GM12872 (cell line): ENCODE measurements at regions not wholly inside any gene's neighbourhood (a gene's known extent, or its start where the extent isn't known, plus 50 kb on each side); places are given as distances from the start of the nearest gene placed in this dataset.

Experiments used
- TF ChIP-seq, protein P1 (sequence below): IDR thresholded peaks from 3 replicates; pipeline ENCODE4 v1.5.1; 2011; ENCODE audit warnings: low read depth, mild to moderate bottlenecking, low read length, moderate library complexity; ENCODE audit not compliant: insufficient read depth

DNA sequence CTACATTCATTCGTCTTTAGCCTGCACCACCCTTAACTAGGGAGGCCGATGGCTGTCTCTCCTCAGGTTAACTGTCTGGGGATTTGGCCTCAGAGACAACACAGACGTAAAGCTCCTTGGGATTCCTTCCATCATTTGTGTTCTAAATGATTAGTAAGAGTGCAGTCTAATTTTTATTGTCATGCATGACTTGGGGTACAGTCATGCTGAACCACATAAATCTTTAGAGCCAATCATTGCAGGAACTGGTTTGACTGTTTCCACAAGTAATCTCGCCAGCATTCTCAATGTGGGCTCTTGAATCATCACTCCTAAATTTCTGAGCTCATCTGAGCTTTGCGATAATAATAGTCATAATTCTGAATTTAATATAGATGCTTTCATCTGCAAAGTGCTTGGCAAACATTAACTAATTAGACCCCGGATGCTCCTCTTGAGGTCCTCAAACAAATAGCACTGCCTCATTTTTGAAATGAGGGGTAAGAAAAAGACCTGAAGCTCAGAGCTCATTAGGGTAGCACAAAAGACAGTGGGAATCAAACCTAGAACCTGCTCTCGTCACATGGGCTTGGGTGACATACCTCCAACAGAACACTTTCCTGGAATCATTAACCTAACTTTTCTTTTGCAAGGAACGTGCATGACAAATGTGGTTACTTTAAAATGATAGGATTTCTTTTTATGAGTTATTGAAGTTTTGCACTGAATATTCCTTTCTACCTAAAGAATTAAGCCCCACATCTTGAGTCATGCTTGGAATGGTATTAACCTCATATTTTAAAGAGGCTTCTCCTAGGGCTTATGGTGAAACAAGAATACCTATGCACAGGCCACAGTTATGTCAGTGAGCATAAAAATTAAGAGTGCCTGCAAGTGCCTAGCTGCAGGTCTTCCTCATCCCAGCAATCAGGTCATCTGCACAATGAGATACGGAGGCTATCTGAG lies 118.9 kb upstream of the NRP1 start:
- TF ChIP-seq, protein P1, sequence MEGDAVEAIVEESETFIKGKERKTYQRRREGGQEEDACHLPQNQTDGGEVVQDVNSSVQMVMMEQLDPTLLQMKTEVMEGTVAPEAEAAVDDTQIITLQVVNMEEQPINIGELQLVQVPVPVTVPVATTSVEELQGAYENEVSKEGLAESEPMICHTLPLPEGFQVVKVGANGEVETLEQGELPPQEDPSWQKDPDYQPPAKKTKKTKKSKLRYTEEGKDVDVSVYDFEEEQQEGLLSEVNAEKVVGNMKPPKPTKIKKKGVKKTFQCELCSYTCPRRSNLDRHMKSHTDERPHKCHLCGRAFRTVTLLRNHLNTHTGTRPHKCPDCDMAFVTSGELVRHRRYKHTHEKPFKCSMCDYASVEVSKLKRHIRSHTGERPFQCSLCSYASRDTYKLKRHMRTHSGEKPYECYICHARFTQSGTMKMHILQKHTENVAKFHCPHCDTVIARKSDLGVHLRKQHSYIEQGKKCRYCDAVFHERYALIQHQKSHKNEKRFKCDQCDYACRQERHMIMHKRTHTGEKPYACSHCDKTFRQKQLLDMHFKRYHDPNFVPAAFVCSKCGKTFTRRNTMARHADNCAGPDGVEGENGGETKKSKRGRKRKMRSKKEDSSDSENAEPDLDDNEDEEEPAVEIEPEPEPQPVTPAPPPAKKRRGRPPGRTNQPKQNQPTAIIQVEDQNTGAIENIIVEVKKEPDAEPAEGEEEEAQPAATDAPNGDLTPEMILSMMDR: no peak

DNA sequence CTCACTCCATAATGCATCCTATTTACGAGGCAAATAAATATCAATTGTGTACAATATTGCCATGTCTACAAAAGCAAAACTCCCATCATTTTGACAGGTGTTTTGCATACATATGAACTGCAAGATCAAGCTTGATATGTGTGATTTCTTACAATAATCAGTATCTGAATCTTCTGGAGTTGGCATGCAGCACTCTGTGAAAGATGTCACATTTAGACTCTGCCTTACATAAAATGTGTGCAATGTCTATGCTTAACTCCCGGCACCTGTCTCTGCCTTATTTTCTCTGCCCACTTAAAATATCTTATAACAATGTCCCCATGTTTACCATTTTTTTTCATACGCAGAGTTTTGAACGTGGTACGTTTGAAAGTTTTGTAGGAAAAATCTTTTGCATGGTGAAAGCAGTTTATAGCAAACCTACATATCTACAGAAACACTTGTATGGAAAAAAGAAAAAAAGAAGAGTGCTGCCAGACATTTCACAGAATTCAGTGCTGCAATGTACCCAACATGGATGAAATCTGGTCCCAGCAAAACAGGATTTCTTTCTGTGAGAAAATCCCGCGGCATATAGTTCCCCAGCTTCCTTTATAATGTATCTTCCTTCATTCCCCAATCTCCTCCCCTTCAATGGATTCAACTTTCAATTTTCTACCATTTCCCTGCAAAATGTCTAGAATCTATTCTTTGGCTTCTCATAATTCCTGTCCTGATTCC lies 114.1 kb upstream of the NRP1 start:
- TF ChIP-seq, protein P1: no peak

DNA sequence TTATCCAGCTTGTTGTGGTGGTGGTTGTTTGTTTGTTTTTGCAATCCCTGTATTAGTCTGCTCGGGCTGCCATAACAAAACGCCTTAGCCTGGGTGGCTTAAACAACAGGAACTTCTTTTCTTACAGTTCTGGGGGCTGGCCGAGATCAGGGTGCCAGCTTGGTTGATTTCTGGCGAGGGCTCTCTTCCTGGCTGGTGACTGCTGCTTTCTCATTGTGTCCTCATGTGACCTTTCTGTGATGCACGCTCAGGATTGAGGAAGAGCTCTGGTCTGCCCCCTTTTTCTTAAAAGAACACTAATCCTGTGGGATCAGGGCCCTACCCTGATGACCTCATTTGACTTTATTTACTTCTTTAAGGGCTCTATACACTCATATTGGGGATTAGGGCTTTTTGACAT lies 107.1 kb upstream of the NRP1 start:
- TF ChIP-seq, protein P1: no peak

DNA sequence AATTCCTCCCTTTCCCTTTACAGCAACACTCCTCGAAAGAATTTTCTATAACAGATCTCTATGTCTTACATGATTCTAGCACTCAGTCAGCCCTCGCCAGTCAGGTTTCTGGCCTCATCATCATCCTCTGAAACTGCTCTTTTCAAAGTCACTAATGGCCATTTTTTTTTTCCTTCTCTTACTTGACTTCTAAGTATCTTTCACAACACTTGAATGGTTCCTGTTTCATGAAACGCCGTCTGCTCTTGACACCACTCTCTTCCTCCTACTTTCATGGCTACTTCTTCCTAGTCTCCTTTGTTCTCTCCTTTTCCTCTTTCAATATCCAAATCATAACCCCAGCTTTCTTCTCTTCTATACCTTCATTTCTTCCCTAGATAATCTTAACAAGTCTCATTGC lies 100.5 kb upstream of the NRP1 start:
- TF ChIP-seq, protein P1: no peak

DNA sequence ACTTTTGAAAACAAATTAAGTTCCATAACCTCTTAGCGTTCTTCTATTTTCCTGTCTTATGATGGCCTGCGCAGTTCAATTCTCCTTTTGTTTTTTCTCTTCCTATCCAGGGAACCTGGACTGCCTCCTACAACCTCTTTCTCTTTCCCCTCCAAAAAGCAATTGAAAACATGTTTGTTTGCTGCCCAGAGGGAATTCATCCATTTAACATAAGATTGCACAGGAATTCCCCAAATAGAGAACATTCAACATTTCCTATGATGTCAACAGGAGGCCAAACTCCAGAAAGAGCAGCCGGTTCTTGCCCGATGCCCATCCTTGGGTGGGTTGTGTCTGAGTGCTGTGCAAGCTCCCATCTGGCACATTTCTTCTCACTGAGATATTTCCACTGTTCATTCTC lies 94.2 kb upstream of the NRP1 start:
- TF ChIP-seq, protein P1: no peak

GRCh38 chr10:33423154-33423529 lies 88.7 kb upstream of the NRP1 start:
- TF ChIP-seq, protein P1: no peak

GRCh38 chr10:33422471-33423153 lies 88.1 kb upstream of the NRP1 start:
- TF ChIP-seq, protein P1: no peak
